ENCODE measurements at regions not wholly inside any gene's neighbourhood (a gene's known extent, or its start where the extent isn't known, plus 50 kb on each side); places are given as distances from the start of the nearest gene placed in this dataset.

GRCh38 chr12:94815958-94816357 is 165.6 kb upstream of the TMCC3 start:
- peak; percentile 96 for DNase-seq (ENCODE audit: low read depth, low spot score)

- no peak for DNase-seq (ENCODE audit: low read depth, low spot score)
Observed at GRCh38 chr12:94815450-94815849, 165.1 kb upstream of the TMCC3 start.

GRCh38 chr12:94813314-94813713 is 163.0 kb upstream of the TMCC3 start:
- DNase-seq (ENCODE audit: low read depth, low spot score), result no peak

GRCh38 chr12:94812345-94812744 is 162.0 kb upstream of the TMCC3 start:
- no peak for DNase-seq (ENCODE audit: low read depth, low spot score)

- no peak for DNase-seq (ENCODE audit: low read depth, low spot score)
Observed at GRCh38 chr12:94811611-94812010, 161.3 kb upstream of the TMCC3 start.

GRCh38 chr12:94807951-94808350 is 157.6 kb upstream of the TMCC3 start:
- DNase-seq (ENCODE audit: low read depth, low spot score), result no peak

- no peak for DNase-seq (ENCODE audit: low read depth, low spot score)
Observed at GRCh38 chr12:94806617-94807016, 156.3 kb upstream of the TMCC3 start.

GRCh38 chr12:94805749-94806529 is 155.6 kb upstream of the TMCC3 start:
- no peak for DNase-seq (ENCODE audit: low read depth, low spot score)

GRCh38 chr12:94803939-94804338 is 153.6 kb upstream of the TMCC3 start:
- DNase-seq (ENCODE audit: low read depth, low spot score), result no peak

GRCh38 chr12:94802796-94803195 is 152.4 kb upstream of the TMCC3 start:
- no peak for DNase-seq (ENCODE audit: low read depth, low spot score)

- DNase-seq (ENCODE audit: low read depth, low spot score), result no peak
Observed at GRCh38 chr12:94801745-94802144, 151.4 kb upstream of the TMCC3 start.

GRCh38 chr12:94799136-94799535 is 148.8 kb upstream of the TMCC3 start:
- DNase-seq (ENCODE audit: low read depth, low spot score), result no peak

- no peak for DNase-seq (ENCODE audit: low read depth, low spot score)
Observed at GRCh38 chr12:94798113-94798512, 147.8 kb upstream of the TMCC3 start.

GRCh38 chr12:94795520-94795919 is 145.2 kb upstream of the TMCC3 start:
- DNase-seq (ENCODE audit: low read depth, low spot score), result peak; percentile 17

- no peak for DNase-seq (ENCODE audit: low read depth, low spot score)
Observed at GRCh38 chr12:94795044-94795443, 144.7 kb upstream of the TMCC3 start.

- no peak for DNase-seq (ENCODE audit: low read depth, low spot score)
Observed at GRCh38 chr12:94793191-94793595, 142.8 kb upstream of the TMCC3 start.

GRCh38 chr12:94792693-94793092 is 142.3 kb upstream of the TMCC3 start:
- no peak for DNase-seq (ENCODE audit: low read depth, low spot score)

GRCh38 chr12:94791933-94792332 is 141.6 kb upstream of the TMCC3 start:
- DNase-seq (ENCODE audit: low read depth, low spot score), result no peak

GRCh38 chr12:94790825-94791224 is 140.5 kb upstream of the TMCC3 start:
- DNase-seq (ENCODE audit: low read depth, low spot score), result no peak

GRCh38 chr12:94790370-94790769 is 140.0 kb upstream of the TMCC3 start:
- no peak for DNase-seq (ENCODE audit: low read depth, low spot score)

GRCh38 chr12:94789510-94790225 is 139.3 kb upstream of the TMCC3 start:
- no peak for DNase-seq (ENCODE audit: low read depth, low spot score)

- no peak for DNase-seq (ENCODE audit: low read depth, low spot score)
Observed at GRCh38 chr12:94788298-94788697, 137.9 kb upstream of the TMCC3 start.

- no peak for DNase-seq (ENCODE audit: low read depth, low spot score)
Observed at GRCh38 chr12:94786906-94787305, 136.5 kb upstream of the TMCC3 start.
